HG03060 (cell line): ENCODE measurements at regions not wholly inside any gene's neighbourhood (a gene's known extent, or its start where the extent isn't known, plus 50 kb on each side); places are given as distances from the start of the nearest gene placed in this dataset.

Experiments used
- ATAC-seq: cut with Tn5 transposase; IDR thresholded peaks from one replicate; pipeline ENCODE4 v1.9.1; 2021; ENCODE audit warnings: low read depth, moderate number of reproducible peaks; ENCODE audit not compliant: unreplicated experiment

DNA sequence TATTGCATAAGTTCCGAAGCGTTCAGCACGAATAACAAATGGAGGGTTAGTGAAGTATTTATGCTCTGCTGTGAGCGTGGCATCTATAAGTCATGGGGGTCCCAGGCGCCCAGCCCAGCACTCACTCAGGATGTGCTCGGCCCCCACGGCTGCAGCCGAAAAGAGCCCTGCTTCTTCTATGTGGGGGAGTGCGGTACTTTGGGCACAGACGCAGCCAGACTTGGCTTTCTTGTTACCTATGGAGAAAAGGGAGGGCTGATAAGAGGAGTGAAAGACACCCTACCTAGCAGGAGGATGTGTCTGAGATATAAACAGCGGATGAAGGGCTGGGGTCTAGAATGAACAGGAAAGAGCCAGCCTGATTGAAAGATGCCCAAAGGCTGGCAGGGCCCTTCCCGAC, 51.4 kb downstream of the MRPL36 start:
- no peak for ATAC-seq

DNA sequence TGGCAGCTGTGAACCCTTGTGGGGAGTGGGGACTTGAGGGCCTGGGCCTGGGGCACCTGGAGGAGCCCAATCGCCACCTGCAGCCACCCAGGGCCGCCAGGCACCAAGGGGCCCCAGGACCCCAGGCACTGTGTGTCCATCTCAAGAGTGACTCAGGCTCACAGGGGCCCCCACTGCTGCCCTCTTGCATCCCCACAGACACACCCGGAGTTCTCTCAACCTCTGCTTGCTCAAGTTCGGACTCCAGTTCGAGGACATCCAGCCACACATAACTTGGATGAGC, 51.9 kb downstream of the MRPL36 start:
- ATAC-seq, result no peak

DNA sequence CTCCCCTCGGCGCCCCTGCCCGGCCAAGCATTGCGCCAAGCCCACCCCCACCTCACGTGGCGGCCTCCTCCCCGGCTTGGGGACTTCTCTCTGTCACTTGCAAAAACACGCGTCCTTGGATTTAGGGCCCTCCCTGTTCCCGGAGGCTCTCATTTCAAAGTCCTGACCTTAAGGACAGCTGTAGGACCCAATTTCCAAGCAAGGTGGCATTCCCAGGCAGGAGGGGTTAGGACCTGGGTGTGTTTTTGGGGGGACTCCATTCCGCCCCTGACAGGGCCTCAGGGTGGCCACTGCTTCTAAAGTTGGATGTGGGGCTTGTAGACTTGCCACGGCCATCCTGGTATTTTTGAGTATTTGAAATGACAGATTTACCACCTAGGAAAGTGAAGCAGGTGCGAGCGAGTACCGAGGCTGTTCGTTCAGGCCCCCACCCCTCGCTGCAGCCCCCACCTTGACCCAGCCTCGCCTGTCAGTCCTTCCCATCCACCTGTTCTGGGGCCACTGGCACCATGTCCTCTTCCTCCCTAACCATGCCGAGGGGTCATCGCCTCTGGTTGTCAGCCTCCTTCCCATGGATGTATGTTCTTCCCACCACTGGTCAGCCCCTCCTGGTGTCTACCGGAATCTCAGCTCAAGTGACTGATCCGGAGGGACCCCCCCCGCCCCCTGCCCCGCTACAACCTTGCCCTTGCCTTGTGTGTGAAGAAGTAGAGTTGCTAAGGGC, 52.4 kb downstream of the MRPL36 start:
- ATAC-seq, result no peak

DNA sequence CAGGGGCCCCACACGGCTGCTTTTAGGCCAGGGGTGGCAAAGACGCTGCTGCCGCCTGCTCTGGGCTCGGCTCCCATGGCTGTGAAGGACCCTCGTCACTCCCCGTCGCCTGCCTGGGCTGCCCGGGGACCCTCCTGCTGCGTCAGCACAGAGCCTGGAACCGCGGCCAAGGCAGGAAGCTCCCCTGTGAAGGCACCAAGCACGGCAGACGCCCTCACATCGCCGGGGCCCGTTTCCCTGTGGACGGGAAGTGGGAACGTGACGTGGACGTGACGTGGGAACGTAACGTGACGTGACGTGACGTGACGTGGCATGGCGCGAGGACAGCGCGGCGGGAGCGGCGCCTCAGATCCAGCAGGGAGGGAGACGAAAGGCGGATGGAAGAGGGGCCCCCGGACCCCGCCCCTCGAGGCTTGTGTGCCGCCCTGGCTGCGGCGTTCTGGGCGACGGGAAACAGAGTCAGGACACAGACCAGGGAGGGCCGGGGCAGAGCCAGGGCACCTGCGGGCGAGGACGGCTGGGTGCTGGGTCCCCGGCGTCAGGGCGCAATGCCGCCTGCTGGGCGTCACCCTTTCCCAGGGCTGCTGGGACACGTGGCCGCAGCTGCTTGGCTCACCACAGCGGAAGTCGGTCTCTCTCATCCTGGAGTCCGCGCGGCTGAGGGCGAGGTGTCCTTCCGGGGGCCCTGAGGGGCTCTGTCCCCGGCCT, 53.1 kb downstream of the MRPL36 start:
- ATAC-seq, result no peak

DNA sequence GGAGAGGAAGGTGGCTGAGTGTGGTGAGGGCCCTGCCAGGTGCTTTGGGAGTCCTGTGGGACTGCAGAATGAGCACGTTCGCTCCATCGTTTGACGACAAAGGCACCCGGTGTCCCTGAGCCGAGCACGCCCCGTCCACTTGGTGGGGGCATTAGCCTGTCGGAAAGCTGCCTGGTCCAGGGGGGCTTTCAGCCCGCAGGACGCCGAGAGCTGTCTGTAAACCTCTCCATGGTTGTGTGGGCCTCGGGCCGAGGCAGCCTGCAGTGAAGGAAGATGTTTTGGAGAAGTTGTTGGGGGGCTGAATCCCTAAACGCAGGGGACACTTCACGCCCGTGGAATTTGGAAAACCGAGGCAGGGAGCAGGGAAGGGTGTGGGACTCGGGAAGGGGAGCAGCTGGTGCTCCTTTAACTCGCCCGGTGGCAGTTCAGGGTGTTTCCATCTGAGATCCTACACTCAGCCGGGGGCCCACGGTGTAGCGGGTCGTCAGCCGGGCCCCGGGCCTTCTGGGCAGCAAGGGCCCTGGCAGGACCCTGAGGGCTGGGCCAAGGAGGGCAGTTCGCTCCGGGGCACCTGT, 53.8 kb downstream of the MRPL36 start:
- ATAC-seq, result no peak

DNA sequence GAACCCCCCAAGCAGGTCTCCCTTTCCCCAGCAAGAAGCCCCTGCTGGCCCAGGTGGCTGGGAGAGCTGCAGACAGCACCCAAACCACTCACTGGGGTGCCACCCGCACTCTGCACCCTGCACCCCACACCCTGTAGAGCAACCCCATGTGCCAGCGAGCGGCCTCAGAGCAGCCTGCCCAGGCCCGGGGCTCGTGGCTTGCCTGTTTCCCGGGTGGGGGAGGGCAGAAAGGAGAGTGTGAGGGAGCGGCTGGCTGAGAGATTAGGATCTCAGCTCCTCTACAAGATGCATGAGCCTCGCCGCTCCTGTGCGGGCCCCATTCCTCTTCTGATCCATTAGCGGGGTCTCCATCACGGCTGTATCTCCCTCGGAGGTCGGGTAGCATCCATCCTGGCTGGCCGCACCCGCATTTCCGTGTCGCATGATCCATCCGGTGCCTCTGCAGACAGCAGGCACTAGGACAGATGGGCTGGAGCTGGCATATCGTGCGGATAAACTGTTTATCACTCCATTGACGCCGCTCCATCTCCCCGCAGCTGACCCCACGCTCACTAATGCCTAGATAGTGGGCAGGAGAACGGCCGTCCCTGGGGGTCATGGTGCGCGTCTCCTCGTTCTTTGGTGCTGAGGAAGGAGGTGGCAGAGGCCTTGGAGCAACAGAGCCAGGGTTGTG, 54.4 kb downstream of the MRPL36 start:
- no peak for ATAC-seq

DNA sequence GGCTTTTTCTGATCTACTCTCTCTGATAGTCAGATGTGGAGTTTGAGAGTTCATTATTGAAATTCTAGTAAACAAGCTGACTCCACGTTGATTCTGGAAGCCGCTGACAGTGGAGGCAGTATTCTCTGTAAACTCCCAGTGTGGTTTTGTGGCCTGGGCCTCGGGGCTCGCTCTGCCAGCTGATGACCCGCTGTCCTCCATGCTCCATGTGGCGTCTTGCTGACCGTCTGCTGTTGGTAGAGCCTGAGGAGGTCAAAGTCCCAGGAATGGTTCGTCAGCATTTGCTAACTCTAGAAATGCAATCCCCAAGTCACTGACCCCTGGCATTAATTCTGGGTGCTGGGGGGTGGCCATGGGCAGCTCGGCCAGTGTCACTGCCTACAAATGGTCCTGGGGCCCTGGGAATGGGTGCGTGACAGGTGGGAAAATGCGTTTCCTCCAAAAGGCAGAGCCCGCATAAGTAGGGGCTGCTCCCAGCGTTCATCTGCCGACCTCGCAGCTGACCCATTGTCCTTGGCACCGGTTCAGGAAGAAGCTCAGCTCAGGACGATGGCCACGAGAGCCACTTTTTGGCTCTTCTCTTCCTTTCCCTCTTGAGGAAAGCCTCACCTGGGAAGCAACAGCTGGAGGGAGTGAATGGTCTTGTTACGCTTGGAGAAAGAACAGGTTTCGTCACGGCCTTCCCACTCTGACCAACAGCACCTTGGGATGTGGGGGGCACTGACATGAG, 55.1 kb downstream of the MRPL36 start:
- ATAC-seq, result no peak

DNA sequence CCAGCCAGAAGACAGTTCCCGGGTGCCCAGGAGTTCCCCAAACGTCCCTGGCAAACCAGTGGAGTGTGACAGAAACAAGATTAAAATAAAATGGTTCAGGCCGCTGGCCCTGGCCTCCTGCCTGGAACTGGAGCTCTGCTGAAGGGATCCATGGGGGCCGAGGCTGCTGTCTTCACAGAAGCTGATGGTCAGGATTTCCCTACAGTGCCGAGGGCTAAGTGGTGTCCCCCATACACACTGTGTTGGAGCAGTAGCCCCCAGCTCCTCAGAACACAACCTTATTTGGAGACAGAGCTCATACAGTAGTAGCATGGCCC, 55.9 kb downstream of the MRPL36 start:
- ATAC-seq, result no peak

DNA sequence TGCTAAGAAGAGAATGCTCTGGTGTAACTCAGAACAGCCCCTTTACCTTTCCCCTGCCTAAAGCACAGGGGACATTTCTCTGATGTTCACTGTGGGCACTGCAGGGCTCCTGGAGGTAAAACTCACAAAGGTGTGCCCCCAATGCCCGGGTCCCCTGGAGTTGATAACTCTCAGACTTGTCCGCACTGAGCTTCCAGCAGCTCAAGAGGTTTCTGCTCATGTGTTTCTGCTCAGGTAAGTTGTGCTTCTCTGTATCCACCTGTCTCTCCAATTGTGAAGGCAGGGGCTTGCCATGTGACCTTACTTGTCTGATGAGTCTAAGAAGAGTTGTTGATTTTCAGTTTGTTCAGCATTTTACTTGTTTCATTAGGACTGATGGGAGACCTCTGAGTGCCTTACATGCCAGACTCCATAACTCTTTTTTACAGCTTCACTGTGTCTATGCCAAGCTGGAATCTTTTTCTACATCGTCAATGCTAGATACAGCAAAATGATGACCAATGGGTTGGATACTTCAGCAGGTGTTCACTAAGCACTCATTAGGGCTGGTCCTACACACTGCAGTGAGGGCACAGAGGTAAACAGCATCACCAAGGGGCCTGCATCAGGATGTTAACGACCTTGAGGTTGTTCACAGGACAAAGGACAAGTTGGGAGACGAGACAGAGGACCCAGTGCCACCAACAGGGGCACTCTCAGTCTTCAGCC, 56.4 kb downstream of the MRPL36 start:
- no peak for ATAC-seq

DNA sequence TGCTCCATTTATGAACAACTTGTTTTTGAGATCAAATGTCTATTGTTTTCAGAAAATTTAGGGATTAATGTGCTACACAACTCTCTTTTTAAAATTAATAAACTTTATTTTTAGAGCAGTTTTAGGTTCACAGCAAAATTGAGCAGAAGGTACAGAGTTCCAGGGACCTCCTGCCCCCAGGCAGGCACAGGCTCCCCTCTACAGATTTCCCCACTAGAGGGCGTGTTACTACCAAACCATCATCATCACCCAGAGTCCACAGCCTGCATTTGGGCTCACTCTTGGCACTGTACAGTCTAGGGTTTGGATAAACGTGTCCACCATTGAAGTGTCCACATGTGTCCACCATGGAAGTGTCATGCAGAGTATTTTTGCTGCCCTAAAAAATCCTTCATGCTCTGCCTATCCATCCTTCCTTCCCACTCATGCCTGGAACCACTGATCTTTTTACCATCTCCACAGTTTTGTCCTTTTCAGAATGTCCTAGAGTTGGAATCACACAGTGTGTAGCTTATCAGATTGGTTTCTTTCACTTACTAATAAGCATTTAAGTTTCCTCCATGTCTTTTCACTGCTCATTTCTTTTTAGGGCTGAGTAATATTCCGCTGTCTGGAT, 61.7 kb downstream of the MRPL36 start:
- no peak for ATAC-seq

DNA sequence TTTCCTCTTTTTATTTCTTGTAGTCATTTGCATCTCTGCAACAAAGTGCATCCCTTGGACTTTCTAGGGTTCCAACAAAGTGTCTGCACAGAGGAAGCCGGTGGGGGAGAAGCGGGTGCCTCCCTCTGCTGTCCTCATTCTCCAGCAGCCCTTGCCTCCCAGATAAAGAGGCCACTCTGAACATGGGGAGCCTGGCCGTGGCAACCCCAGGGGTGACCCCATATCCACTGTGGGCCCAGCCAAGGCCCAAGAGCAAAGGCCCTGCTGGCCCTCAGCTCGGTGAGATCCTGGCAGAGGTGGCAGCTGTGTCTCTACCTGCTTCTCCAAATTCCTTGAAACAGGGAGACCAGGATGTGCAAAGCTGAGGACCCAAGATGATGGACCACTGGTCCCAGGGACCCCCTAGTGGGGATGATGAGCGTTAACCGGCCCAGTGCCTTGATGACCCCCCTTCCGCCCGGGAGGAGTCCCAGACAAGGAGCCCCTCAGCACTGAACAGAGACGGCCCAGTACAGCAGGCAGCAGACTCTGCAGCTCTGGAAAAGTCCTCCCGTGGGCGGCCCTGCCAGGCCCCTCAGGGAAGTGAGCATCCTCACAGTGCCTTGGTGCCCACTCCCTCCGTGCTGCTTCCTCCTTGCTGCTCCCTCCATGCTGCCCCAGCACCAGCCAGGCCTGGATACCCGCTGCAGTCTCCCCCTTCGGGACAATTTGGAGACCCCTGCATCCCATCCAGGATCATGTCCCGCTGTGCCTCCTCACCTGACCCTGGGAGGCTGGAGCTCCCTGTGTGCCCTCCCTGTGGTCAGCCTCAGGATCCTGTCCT, 62.5 kb downstream of the MRPL36 start:
- no peak for ATAC-seq

DNA sequence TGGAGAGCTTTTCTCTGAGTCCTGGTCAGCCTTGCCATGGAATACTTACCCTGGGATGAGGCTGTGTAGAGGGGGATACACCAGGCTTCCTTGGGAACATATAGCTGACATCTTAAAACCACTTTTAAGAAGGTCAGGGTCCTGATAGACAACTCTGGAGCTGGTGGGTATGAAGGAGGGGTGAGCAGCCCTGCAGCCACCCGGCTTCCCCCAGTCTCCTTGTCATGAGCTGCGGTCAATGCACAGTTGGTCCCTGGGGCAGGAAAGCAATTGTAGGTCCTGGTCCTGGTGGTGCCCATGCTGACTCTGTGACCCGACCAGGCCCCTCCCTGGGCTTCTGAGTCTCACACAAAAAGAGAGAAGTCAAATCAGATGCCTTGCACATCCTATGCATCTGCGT, 63.6 kb downstream of the MRPL36 start:
- ATAC-seq, result no peak

DNA sequence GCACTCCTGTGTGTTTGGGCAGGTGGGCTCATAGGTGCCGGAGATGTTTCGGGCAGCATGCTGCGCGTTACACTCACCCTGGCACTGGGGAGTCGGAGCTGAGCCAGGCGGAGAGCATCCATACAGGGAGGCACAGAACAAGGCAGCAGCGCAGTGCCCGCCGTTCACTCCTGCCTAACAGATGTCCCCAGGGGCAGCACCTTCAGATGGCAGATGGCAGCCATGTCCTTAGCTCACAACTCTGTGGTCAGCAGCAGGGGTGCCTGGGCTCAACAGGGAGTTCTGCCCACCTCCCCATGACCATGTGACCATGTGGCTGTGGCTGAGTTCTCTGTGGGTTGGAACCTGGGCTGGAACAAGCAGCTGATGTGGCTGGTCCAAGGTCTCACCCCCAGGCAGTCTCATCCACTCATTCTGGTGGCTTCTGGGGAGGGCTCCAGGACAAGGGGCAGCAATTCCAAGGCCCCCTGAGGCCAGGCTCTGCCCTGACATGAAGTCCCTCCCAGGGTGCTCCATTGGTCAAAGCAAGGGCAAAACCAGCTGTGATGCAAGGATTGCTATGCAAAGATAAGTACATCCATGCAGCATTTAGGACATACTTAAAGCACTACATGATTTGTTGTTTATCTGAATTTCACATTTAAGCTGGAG, 64.2 kb downstream of the MRPL36 start:
- no peak for ATAC-seq

DNA sequence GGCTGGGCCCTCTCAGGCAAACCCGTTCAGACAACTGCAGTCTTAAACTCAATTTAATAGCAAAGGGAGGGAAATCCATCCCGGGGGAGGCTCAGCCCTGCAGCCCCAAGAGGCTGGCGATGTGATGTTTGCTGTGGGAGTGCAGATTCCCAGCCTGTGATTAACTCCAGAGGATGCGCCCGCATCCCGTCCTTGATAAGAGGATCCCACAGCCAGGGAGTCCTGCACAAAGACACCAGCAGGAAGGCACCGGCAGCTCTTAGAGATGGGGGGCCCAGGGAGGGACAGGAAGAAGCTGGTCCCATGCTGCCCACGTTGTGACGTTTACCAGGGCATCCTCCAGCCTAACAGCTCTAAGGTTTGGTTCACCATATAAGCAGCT, 64.7 kb downstream of the MRPL36 start:
- no peak for ATAC-seq

DNA sequence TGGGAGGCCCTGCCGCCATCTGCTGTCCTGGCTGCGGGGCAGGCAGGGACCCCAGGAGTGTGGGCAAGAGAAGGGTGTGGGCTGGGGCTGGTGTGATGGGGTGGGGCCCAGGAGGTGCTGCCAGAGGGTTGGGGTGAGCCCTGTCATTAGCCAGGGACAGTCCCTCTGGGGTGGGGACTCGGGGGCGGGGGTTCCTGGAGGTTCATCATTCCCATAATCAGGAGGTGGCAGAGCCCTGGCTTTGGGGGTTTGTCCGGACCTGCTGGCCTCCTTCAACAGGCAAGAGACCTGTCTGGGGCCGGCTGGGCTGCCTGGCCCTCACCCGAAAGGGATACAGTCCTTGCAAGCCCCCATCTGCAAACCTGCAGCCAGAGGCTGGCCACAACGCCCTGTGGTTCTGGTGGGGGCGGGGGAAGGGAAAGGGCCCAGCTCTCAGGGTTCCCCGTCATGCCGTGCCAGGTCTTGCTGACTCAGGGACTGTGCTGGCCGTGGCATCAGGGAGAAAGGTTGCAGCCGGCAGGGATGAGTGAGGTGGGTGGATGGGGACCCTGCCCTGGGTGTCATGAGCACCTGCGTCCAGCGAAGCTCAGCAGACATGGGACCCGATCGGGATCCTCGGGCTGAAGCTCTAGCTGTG, 65.2 kb downstream of the MRPL36 start:
- ATAC-seq, result no peak

DNA sequence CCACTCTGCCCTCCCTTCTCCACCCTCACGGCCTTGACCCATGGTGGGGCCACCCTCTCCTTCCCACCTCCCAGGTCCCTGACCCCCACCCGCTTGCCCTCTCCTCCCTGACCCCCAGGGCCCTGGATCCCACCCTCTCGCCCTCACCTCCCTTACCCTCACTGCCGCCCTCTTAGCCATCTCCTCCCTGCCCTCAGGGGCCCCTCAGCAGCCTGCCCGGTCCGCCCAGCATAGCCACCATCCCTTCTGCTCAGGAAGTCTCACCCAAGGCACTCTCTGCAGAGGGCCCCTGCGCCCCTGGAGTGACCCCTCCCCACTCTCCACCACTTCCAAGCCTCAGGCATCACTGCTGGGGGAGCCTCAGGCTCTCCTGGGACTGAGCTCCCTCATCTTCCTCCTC, 66.3 kb downstream of the MRPL36 start:
- ATAC-seq, result no peak

DNA sequence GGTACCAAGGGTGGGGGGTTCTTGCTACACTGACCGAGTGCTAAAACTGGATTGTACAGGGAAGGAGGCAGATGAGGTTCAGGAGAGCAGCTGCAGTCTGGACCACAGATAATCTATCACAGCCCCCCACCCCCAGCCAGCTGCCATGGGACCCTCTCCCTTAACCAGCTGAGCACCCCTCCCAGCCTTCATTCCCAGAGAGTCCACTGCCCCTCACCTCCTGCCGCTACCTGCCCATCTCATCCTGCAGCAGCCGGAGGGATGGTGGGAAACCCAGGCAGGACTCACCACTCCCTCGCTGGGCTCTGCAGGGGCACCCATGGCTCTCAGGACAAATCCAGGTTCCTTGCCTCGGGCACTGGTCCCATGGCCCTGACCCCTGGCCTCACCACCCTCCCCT, 66.7 kb downstream of the MRPL36 start:
- ATAC-seq, result no peak

DNA sequence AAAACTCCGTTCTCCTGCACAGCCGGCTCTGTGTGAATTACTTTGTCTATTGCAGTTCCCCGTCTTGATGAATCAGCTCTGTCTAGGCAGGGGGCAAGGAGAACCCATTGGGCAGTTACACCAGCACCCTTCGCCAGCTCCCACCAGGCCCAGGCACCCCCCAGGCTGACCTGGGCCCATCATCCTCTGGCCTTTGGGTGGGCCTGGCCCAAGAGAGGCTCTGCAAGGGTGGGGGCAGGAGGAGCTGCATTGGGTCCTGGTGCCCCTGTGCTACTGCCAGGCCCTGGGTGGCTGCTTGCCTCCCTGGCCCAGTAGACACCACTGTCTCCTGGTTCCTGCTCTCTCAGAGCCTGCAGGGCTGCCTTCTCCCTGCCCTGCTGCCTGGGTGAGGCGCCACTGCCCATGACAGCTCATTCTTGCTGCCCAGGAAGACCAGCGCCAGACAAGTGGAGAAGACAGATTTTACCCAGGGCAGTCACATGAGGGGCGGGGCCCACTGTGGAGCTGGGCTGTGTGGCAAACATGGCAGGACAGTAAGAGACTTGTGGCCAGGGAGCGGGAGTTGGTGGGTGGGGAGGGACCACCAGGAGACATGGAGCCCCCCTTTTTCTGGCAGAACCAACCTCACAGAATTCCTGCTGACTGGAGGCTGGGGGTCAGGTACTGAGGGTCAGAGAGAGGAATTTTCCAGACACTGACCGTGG, 67.2 kb downstream of the MRPL36 start:
- no peak for ATAC-seq
